KMS-11 (cell line): ENCODE measurements at regions not wholly inside any gene's neighbourhood (a gene's known extent, or its start where the extent isn't known, plus 50 kb on each side); places are given as distances from the start of the nearest gene placed in this dataset.

Source experiments
- H2AFZ ChIP-seq: fragments of 200-600 bp; sonication (generic); 2 replicates; pipeline ENCODE4 v1.6.1; 2016; ENCODE audit warnings: antibody characterized with exemption, mixed run types, low read depth
- H3K27ac ChIP-seq: fragments of 200-600 bp; sonication (generic); 2 replicates; pipeline ENCODE4 v1.6.1; 2016; ENCODE audit warnings: mild to moderate bottlenecking, mixed run types
- H3K27me3 ChIP-seq: fragments of 200-600 bp; sonication (generic); 2 replicates; pipeline ENCODE4 v1.6.1; 2017; ENCODE audit warnings: mild to moderate bottlenecking, low read depth, mixed run types, moderate library complexity; ENCODE audit not compliant: insufficient read depth
- H3K36me3 ChIP-seq: fragments of 200-600 bp; sonication (generic); 2 replicates; pipeline ENCODE4 v1.6.1; 2017; ENCODE audit warnings: mild to moderate bottlenecking, mixed run types; ENCODE audit not compliant: insufficient read depth
- H3K4me1 ChIP-seq: fragments of 200-600 bp; sonication (generic); 2 replicates; pipeline ENCODE4 v1.6.1; 2016; ENCODE audit warnings: mild to moderate bottlenecking, low read depth, mixed run types; ENCODE audit not compliant: poor library complexity, severe bottlenecking
- H3K4me2 ChIP-seq: fragments of 200-600 bp; sonication (generic); 2 replicates; pipeline ENCODE4 v1.7.0; 2016; ENCODE audit warnings: mild to moderate bottlenecking, mixed run types
- H3K4me3 ChIP-seq: fragments of 200-600 bp; sonication (generic); IDR thresholded peaks from 2 replicates; pipeline ENCODE4 v1.6.1; 2017; ENCODE audit warnings: low read depth, low read length, mixed read lengths; ENCODE audit not compliant: insufficient read depth
- H3K79me2 ChIP-seq: fragments of 200-600 bp; sonication (generic); 2 replicates; pipeline ENCODE4 v1.6.1; 2016; ENCODE audit warnings: low read depth, mixed run types; ENCODE audit not compliant: insufficient read depth
- H3K9ac ChIP-seq: fragments of 200-600 bp; sonication (generic); 2 replicates; pipeline ENCODE4 v1.6.1; 2016; ENCODE audit warnings: mild to moderate bottlenecking, mixed run types
- H4K20me1 ChIP-seq: fragments of 200-600 bp; sonication (generic); 2 replicates; pipeline ENCODE4 v1.6.1; 2016; ENCODE audit warnings: mild to moderate bottlenecking, mixed run types; ENCODE audit not compliant: insufficient read depth
- TF ChIP-seq, protein P1 (sequence below): fragments of 200-600 bp; sonication (generic); conservative IDR thresholded peaks from 2 replicates; pipeline ENCODE4 v1.6.1; 2017; ENCODE audit warnings: low read depth, mild to moderate bottlenecking, antibody characterized with exemption, low read length, moderate library complexity, mixed read lengths

DNA sequence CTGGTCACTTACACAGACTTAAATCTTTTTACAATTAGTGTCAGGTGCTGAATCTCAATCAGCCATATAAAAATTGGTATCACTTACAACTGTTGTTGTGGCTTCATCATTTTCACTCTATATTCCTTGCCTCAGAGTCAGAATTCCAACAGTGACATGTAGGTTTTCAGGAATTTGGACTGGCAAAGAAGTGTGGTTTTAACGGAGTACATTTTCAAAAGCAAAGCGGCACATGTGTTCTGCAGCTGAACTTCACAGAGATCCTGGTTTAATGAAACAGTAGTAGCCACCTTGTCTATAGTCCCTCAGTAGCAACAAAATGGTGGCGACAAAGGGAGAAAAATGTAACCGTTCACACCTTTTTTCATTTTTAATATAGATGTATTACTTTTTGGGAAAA, 486.6 kb downstream of the FAT4 start:
- Histone ChIP-seq H3K4me2 (no peak overlapping the region), H3K36me3 (no peaks in the 10 kb centered on the region), H4K20me1 (no peaks in the 10 kb centered on the region), H2AFZ (no peak overlapping the region), H3K79me2 (no peaks in the 10 kb centered on the region), H3K9ac (no peak overlapping the region), H3K4me1 (no peaks in the 10 kb centered on the region), H3K27me3 (no peaks in the 10 kb centered on the region), H3K4me3 (no peak overlapping the region), H3K27ac (no peak overlapping the region)
- TF ChIP-seq, protein P1, sequence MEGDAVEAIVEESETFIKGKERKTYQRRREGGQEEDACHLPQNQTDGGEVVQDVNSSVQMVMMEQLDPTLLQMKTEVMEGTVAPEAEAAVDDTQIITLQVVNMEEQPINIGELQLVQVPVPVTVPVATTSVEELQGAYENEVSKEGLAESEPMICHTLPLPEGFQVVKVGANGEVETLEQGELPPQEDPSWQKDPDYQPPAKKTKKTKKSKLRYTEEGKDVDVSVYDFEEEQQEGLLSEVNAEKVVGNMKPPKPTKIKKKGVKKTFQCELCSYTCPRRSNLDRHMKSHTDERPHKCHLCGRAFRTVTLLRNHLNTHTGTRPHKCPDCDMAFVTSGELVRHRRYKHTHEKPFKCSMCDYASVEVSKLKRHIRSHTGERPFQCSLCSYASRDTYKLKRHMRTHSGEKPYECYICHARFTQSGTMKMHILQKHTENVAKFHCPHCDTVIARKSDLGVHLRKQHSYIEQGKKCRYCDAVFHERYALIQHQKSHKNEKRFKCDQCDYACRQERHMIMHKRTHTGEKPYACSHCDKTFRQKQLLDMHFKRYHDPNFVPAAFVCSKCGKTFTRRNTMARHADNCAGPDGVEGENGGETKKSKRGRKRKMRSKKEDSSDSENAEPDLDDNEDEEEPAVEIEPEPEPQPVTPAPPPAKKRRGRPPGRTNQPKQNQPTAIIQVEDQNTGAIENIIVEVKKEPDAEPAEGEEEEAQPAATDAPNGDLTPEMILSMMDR, result no peak

DNA sequence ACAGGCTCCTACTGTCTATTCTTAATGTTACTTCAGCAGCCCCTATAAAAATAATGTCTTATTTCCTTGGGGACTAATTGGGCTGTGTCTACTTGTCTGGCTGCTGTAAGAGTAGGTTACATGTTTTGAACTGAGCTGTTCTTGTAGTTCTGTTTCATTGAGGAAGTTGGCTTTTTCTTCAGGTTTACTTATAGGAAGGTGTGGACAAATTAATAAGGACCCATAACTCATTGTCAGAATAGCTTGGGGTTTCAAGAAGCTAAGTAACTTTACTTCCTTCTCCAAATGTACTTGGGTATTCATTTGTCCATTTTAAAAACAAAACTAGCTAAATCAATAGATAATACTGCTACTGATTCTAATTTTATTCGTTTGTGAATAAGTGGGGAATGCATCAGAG, 487.2 kb downstream of the FAT4 start:
- Histone ChIP-seq H3K27me3 (no peaks in the 10 kb centered on the region), H3K9ac (no peak overlapping the region), H3K79me2 (no peaks in the 10 kb centered on the region), H4K20me1 (no peaks in the 10 kb centered on the region), H3K4me2 (no peak overlapping the region), H3K4me1 (no peaks in the 10 kb centered on the region), H3K4me3 (no peak overlapping the region), H3K27ac (no peak overlapping the region), H2AFZ (no peak overlapping the region), H3K36me3 (no peaks in the 10 kb centered on the region)
- TF ChIP-seq, protein P1, result no peak

DNA sequence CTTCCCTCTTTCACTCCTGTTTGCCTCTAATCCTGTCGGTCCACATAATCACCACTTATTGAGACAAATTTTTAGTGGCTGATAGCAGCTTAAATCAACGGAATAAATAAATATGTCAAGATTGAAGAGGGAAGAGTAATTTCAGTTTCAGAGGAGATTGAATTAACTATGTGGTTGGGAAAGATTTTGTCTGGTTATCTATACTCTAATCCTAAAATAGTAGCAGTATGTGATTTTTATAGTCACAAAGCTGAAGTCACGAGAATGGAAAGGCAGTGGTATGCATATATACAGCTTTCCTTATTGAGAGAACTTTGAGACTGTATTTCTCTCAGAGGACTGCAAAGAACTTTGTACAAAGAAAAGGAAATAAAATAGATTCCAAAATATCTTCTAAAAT, 493.3 kb downstream of the FAT4 start:
- Histone ChIP-seq H3K79me2 (no peaks in the 10 kb centered on the region), H3K4me3 (no peak overlapping the region), H2AFZ (no peak overlapping the region), H3K27me3 (no peaks in the 10 kb centered on the region), H3K27ac (no peak overlapping the region), H3K4me1 (no peaks in the 10 kb centered on the region), H3K36me3 (no peaks in the 10 kb centered on the region), H4K20me1 (no peaks in the 10 kb centered on the region), H3K9ac (no peak overlapping the region), H3K4me2 (no peak overlapping the region)
- TF ChIP-seq, protein P1, result no peak

DNA sequence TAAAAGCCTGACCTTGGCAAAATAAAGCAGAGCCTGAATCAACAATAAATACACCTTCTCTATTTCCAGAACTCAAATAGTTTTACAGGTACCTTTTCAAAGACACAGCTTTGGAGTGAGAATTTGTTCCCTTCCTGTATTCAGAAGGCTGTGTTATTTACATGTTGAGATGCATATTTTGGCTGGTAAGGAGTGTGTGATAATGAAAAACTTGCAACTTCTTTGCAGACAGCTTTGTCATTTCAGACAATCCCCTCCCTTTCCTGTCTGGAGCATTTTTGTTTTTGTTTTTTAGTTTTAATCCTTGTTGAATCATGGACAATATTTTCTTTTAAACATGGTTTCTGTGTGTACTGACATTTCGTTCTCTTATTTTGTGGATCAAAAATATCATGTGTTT, 493.8 kb downstream of the FAT4 start:
- Histone ChIP-seq H3K4me1 (no peaks in the 10 kb centered on the region), H3K79me2 (no peaks in the 10 kb centered on the region), H2AFZ (no peak overlapping the region), H3K4me2 (no peak overlapping the region), H3K27me3 (no peaks in the 10 kb centered on the region), H4K20me1 (no peaks in the 10 kb centered on the region), H3K27ac (no peak overlapping the region), H3K36me3 (no peaks in the 10 kb centered on the region), H3K4me3 (no peak overlapping the region), H3K9ac (no peak overlapping the region)
- TF ChIP-seq, protein P1, result no peak

DNA sequence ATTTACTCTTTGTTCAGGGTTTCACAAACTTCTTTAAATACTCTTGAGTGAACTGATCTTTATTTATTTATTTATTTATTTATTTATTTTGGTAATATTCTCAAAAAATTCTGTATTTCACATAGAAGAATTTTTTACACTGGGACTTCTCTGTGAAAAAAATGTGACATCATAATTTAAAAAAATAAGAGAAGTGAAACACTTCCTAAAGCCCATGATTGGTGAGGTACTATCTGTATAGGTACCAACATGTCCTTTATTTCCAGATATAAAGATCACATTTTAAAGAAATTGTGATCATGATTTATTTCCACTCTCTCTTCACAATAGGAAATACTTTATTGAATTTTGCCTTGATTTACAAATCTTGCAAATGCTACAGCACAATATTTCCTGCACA, 497.1 kb downstream of the FAT4 start:
- Histone ChIP-seq H3K4me2 (no peak overlapping the region), H4K20me1 (no peaks in the 10 kb centered on the region), H3K4me1 (no peaks in the 10 kb centered on the region), H3K79me2 (no peaks in the 10 kb centered on the region), H3K27me3 (no peaks in the 10 kb centered on the region), H3K36me3 (no peaks in the 10 kb centered on the region), H3K9ac (no peak overlapping the region), H3K27ac (no peak overlapping the region), H2AFZ (no peak overlapping the region), H3K4me3 (no peak overlapping the region)
- TF ChIP-seq, protein P1, result no peak
